CD4-positive, alpha-beta T cell treated with Interleukin-17A for 4 hours (primary cell): ENCODE measurements at regions not wholly inside any gene's neighbourhood (a gene's known extent, or its start where the extent isn't known, plus 50 kb on each side); places are given as distances from the start of the nearest gene placed in this dataset.

Source experiments
- DNase-seq: peaks from one replicate; pipeline ENCODE4 v3.0.0-alpha.2; 2020; ENCODE audit warnings: mixed read lengths

GRCh38 chr3:177545964-177546363, 348.7 kb upstream of the TBL1XR1 start:
- DNase-seq: no peak

DNA sequence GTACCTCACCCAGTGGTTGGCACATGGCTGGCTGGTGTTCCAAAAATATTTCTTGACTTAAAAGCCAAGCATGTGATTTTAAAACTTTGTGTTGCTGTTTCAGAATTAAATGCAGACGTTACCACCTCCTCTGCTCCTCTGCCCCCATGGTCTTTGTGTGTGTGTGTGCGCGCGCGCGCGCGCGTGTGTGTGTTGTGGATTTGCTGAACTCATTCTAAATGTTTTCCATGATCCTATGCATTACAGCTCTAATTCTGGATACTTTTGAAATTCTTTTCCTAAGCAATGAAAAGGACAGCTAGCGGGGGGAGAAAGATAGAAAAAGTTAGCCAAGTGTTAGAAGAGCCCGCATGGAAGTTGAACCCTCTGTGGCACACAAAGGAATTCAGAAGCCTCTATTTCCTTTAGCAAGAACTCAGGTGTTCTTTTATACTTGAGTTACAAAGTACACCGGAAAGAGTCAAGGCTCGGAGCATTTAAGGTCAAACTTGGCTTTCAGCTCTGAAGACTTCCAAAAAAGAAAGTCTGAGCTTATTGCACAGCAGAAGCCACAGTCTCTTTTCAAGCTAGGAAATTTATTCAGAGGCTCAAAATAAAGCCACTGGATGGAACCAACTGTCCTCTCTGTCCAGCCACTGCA, 350.5 kb upstream of the TBL1XR1 start:
- DNase-seq: peak; percentile 12

DNA sequence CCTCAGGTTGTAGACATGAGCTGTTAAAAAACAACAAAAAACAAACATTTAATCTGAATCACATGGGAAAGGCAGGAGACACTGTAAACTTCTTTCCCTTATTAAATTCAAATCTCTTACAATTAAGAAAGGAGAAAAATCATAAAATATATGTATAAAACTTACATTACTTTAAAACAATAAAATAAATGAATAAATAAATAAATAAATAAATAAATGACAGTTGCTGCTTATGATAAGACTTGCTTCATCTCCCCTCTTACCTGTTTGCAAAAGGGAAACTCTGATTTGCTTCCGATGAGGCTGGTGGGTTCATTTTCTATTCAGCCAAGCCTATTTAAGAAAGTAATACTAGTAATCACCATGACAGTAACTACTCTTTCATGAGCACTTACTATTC, 353.4 kb upstream of the TBL1XR1 start:
- DNase-seq: no peak

- DNase-seq: peak; percentile 43
Observed at GRCh38 chr3:177551431-177551836, 354.2 kb upstream of the TBL1XR1 start.

DNA sequence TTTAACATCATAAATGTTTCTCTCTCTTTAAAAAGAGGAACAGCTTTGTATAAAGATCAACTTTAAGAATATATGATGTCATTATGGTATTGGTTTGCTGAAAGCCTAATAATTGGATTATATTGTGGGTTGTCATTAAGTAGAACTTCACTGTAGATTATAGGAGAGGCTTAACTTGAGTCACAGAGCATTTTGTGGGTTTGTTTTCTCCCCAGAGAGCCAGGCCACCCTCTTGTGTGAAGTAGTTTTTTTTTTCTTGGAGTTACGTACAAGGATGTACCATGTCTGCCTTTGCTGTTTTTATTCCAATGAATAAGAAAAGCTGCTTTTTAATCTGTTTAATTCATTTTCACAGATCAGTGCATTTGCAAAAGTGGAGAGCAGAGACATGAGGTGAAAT, 354.8 kb upstream of the TBL1XR1 start:
- no peak for DNase-seq

GRCh38 chr3:177553012-177553411, 355.7 kb upstream of the TBL1XR1 start:
- DNase-seq: no peak

DNA sequence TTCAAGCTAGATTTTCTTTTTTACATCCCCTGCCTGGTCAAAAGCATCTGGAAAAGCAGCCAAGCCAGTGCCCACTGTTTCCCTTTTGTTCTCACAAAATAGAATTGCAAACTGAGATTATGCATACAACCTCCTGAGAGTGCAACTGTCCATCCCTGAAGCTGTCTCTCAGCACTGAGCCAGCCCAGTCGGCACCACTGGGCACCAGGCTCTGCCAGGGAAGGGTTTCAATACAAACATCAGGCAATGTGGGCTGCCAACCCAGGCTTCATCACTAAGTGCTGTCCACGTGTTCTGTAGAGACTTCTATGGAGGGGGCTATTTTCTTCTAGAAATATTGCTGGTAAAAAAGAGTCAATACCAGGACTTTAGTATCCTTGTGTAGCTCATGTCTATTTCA, 356.3 kb upstream of the TBL1XR1 start:
- no peak for DNase-seq

DNA sequence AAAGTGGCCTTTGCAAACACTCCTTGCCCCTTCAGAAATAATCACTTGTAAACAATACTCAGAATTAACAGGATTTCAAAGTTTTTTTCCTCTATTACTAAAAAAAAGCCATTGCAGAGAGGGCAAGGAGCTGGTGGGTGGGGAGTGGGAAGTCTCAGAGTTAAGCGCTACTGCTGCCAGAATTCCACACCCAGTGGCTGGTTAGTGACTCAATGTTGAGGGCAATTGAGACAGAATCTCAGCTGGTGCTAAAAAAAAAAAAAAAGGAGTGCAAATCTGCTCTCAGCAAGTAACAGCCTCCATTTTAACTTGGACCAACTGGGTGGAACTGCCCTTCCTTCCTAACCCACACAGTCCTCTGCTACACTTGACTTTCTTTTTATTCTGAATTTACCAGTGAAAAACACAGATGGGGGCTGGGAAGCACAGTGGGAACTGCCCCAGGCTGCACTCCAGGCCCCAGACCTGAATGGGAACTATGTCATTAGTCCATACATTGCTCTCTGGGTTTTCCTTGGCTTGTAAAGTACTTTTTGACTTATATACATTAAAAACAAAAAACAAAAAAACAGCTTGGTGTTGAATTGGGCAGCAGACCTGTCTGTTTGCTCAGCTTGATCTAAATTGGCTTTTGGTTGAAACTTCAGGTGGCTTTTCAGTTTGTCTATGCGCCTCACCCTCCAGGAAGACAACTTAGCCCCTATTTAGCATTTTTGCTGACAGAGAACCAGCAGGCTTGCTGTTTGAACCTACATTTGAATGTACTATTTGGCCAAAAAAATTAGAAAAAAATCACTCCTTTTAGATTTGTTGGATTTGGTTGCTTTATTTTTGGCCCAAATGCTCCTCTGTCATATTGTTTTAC, 357.8 kb upstream of the TBL1XR1 start:
- DNase-seq: peak; percentile 12

- no peak for DNase-seq
Observed at GRCh38 chr3:177557548-177557947, 360.3 kb upstream of the TBL1XR1 start.

DNA sequence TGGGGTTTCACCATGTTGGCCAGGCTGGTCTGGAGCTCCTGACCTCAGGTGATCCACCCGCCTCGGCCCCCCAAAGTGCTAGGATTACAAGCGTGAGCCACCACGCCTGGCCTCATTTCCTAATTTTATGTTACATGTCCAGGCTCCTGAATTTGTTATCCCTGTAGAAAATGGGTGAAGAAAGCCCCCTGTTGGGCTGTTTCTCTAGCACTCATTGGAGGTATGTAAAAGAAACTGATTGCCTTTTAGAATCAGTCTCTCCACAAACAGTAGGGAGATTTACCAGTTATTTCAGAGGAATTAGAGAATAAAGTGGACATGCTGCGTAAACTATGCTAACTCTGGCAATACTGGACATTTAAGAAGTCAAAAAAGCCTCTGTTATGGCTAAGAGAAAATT, 364.1 kb upstream of the TBL1XR1 start:
- no peak for DNase-seq

DNA sequence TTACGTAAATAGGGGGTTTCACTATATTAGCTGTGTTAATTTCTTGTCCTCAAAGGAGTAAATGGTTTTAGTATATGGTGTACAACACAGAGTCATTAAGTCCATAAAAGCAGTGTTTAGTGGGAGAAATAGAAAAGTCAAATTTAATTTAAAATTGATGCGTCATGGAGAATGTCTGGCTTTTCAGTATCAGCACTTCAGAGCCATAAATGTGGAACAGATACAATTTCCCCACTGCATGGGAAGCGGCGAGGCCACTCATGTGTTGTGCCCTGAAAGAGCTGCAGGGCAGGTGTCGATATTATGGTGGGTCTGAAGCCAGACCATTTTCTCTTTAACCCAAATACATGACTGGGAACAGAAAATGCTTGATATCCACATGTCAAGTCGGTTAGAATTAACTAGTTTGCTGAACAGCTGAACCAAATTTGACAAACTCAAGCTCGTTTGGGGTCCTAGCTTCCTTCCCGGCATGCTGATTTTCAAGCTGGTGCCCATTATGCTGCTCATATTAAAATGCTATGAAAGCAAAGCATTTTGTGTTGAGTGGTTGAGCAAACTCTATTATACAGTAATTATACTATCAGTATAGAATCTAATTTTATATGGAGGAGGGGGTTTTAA, 364.6 kb upstream of the TBL1XR1 start:
- DNase-seq: no peak

GRCh38 chr3:177563243-177563780, 366.0 kb upstream of the TBL1XR1 start:
- DNase-seq: no peak

GRCh38 chr3:177563792-177564191, 366.5 kb upstream of the TBL1XR1 start:
- no peak for DNase-seq

DNA sequence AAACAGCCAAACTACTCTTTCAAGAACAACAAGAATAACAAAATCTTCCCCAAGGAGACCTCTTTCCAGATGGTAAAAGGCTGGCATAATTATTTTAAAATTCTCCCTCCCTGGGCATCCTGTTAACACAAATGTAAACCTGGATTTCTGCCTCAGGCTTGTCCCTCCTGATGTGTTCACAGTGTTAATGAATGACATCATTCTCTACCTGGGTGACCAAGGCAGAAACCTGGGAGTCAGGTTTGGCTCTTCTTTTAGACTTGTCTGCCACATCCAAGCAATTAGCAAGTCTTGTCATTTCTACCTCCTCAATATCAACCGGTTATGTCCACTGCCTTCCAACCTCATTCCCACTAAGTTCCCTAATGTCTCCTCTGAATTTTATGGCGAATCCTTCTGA, 368.7 kb upstream of the TBL1XR1 start:
- no peak for DNase-seq

DNA sequence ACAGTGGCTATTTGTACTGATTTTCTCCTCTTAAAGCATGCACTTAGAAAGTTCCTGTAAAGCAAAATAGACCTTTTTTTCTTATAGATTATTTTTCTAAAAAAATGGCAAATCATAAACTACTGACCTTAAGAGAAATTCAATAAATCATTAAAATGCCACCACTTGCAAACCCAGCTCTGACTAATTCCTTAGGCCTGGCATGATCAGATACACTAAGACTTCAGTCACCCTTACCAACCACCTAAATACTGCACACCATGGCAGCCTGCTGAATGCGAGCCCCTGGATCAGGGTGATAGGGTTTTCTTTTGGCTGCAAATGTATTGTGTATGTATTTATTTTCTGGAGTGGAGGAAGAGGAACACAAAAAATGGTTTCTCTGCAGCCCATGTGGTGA, 370.6 kb upstream of the TBL1XR1 start:
- DNase-seq: no peak

- no peak for DNase-seq
Observed at GRCh38 chr3:177569193-177569592, 371.9 kb upstream of the TBL1XR1 start.

DNA sequence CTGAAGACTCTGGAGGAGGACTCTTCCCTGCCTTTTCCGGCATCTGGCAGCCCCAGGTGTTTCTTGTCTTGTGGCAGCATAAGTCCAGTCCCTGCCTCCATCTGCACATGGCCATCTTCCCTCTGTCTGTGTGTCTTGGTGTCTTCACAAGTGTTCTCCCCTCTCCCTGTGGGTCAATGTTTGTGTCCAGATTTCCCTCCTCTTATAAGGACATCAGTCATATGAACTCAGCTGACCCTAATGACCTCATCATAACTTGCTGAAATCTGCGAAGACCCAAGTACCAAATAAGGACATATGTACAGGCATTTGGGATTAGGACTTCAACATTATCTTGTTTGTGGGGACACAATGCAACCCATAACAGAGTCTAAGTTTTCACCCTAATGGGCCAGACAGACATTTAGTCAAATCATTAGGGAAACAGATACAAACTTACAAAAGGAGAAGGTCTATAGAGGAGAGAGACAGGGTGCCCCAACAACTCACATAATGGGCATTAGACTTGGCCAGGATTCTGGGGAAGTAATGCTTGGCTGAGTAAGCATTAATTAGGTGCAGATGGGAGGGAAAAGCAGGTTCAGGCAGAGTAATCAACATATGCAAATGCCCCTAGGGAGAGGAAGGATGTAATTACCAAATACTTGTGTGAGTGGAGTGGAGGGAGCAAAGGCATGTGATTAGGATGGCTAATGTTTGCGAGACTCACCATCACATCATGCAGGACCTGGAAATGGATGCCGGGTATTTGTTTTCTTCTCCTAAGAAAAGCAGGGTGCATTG, 372.8 kb upstream of the TBL1XR1 start:
- DNase-seq: no peak

DNA sequence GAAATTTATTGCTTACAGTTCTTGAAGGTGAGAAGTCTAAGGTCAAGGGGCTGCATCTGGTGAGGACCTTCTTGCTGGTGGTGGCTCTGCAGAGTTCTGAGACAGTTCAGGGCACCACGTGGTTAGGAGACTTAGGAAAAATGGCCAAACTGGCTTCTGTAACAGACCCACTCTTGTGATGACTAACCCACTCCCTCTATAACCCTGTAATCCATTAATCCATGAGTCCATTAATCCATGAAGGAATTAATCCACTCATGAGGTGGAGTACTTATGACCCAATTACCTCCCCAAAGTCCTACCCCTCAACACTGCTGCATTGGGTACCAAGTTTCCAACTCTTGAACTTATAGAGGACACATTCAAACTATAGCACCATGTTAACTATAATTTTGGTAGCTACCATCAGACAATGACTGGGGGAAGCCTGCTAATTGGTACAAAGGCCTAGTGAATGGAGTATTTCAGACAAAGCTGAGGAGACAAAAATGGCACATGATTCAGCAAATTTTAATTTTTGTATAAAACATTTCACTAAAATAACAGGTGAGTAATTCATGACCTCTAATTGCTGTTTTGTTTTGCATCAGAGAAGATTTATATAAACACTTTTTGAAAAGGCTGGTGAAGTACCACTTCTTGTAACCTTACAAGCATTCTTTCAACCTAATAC, 374.1 kb upstream of the TBL1XR1 start:
- DNase-seq: no peak

- DNase-seq: no peak
Observed at GRCh38 chr3:177571944-177572315, 374.6 kb upstream of the TBL1XR1 start.

GRCh38 chr3:177574222-177574856, 377.1 kb upstream of the TBL1XR1 start:
- DNase-seq: no peak

GRCh38 chr3:177576746-177577145, 379.5 kb upstream of the TBL1XR1 start:
- no peak for DNase-seq

- DNase-seq: no peak
Observed at GRCh38 chr3:177578488-177578887, 381.2 kb upstream of the TBL1XR1 start.
